GM19023 (cell line): ENCODE measurements at regions not wholly inside any gene's neighbourhood (a gene's known extent, or its start where the extent isn't known, plus 50 kb on each side); places are given as distances from the start of the nearest gene placed in this dataset.
"Not testable (repeated sequence)": the region's sequence is repeated elsewhere in the genome, so short reads cannot be mapped to it uniquely, and the experiment has no call there.

Source experiments
- ATAC-seq: cut with Tn5 transposase; IDR thresholded peaks from one replicate; pipeline ENCODE4 v1.9.1; 2021; ENCODE audit warnings: mild to moderate bottlenecking, moderate library complexity; ENCODE audit not compliant: unreplicated experiment

DNA sequence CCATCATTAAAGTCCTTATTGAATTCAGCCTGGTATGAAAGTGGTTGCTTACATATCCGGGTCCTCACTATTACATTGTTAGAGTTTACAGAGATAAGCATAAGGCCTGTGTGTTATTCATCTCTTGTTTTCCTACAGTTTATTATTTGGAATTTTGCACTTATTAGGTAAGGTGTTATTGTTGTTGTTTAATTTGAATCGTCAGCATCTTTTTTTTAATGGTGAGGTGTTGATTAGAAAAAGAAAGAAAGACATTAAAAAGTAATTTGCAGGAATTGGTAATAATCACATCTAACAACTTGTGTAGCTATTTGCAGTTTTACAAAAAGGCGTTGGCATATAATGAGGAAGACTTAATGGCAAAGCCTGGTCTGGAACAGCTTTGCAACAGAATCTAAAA, 158.6 kb downstream of the SAMD5 start:
- ATAC-seq = no peak

DNA sequence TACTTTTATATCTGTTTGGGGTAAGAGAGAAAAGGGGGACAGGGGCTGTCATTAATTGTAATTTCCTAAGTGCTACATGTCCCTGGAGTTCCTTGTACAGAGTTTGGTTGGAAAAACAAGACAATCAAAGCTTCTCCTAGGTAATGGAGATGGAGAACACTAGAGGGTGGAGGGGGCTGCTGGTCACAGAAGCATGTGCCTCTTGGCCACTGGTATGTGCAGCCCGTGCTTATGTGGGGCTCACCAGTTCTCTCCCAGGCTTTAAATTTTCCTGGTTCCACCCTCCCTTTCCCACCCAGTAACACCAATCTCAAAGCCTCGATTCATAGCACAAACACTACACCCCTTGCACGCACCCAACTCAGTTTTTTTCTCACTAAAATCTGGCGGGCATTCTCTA, 165.6 kb downstream of the SAMD5 start:
- ATAC-seq = no peak

DNA sequence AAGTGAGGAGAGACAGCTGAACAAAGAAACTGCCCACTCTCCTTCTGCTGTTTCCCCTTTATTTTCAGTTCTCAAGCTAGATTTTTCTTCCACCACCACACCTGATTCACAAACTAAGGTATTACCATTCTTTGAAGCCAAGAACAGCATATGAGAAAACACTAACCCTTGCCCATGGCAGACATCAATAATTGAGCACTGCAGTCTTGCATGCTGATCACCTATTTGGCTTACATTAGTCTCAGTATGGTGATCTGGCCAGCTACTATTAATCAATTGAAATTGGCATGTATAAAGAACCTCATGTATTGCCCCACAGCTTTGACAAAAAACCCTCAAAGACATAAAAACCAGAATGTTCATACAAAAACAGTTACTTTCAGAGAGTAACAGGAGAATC, 166.3 kb downstream of the SAMD5 start:
- ATAC-seq = no peak

DNA sequence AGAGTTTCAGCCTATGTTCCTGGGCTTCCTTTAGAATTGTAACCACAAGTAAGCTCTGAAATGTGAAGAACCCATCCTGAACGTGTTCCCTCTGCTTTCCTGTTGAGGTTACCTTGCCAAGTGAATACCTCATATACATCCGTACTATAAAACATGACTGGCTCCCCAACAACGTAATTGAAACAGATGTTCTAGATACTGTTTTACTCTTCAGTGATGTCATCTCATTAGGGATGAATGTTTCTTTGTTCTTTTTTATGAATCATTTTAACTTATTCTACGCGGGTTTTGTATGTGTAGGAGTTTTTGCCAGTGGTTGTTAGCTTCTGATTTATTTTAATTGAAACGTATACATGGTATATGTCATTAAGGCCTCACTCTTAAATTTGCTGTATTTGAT, 166.8 kb downstream of the SAMD5 start:
- no peak for ATAC-seq

DNA sequence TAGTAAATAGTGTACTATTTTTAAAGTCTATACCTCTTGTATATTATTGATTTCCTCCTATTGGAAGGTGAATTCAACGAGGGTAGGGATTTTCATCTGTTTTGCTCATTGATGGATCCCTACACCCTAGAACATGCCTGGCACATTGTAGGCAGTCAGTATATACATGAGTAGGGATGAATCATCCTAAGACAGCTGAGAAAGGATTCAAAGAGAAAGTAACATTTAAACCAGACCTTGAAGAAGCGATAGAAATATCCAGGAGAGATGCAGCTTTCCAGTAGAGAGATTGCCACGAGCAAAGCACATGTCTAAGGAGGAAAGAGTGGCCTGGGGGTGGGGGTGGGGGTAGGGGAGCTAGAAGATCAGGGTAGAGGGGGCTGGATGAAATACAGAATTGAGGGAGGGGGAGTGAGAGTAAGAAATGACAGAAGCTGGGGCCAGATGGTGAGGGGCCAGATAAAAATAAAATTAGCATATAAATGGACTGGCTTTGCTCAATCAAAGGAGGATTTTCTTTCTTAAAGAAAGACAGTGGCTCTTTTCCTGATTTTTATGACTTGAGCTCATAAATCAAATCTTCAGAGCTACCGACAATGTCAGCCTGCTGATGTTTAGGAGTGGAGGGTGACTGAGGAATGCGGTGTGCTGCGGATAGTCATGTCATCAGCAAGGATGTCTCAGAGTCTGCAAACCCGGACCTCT, 168.2 kb downstream of the SAMD5 start:
- no peak for ATAC-seq

DNA sequence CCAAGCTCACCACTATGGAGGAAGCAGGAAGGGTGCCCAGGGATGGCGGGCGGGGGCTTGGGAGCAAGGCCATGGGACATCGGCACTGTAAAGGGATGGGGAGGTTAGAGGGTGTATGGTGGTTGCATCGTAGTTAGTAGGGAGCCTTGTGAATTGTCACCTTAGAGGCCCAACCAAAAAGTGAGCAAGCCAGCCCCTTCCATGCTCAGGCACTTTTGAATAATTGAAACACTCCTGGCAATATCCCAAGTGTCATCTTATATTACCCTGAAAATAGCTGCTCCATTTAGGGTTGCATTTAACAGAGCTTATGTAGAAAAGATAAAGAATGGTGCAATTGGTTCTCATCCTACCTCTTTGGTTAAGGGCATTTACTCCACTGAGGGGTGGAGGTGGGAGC, 169.2 kb downstream of the SAMD5 start:
- no peak for ATAC-seq

DNA sequence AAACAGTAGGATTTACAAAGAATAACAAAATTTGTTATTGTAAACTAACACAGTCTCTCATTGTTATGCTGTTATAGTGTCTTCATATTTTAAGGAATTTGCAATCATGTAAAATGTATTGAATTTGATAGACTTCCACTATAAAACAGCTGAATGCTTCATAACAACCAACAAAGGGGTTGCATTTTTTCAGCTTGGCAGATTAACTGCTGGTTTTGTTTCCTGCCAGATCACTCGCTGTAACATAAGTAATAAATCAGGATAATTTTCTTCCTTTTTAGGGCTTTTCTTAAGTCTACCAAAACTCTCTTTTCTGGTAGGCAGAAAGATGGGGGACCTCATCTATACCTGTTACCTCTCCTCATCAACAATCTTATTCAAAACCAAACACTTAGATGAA, 169.8 kb downstream of the SAMD5 start:
- no peak for ATAC-seq

DNA sequence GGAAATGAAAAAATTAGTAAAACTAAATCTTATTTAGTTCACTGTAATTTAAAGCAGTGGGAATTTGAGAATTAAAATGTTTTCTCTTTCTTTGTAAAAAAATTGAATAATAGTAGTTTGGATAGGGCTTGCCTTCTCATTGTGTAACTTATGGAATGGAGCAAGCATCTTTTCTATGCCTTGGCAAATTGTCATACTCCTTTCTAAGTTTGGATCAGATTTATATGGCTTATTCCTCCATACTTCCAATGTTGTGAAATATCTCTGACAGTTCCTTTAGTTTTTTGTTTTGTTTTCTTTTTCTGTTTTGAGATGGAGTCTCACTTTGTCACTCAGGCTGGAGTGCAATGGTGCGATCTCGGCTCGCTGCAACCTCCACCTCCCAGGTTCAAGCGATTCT, 176.4 kb downstream of the SAMD5 start:
- no peak for ATAC-seq

DNA sequence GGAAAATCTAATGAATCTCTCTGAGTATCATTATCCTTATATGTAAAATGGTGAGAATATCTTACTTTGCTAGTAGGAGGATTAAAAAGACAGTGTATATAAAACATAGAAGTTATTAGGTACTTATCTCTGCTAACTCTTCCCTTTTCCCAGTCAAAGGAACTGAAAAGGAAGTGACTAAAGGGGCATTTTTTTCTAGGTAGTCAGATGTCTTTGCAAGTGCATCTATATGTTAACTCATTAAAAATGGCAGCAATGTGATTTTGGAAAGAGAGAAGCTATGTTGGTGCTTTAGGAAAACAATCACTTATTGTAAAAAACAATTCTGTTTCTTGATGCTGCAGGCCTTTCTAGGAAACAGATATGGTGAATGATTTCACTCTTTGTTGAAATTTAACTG, 180.9 kb downstream of the SAMD5 start:
- no peak for ATAC-seq

DNA sequence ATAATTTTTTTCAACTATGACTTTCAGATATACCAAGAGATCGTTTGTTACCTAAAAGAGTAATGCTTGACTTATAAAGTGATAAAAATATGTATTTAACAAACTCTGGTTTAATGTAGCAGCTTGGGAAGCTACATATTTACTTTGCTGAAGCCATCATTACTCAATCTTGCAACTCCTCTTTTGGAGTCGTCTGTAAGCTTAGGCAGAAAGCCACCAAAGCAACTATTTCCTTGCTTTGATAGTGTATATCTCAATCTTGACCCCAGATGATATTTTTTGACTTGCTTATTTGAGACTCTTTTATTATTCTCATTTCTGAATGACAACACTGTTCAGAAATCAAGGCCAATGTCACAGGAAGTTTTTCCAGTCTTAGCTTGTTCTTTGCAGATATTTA, 183.0 kb downstream of the SAMD5 start:
- no peak for ATAC-seq

DNA sequence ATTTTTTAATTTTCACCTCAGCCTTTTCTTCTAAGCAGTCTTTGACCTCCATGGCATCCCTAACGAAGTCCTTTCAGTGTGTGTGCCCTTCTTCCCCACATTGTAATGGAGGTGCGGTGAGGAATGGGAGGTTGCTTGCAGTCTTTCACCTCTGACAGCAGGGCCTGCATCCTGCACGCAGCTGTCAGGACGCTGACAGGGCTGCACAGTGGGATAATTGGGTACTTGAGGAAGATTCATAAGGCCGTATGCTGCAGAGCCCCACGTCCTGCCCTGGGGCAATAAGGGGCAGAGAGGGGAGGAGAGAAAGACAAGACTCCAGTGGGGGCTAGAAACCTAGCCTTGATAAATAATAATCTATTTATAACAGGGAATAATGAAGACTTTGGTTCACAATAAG, 184.7 kb downstream of the SAMD5 start:
- no peak for ATAC-seq

DNA sequence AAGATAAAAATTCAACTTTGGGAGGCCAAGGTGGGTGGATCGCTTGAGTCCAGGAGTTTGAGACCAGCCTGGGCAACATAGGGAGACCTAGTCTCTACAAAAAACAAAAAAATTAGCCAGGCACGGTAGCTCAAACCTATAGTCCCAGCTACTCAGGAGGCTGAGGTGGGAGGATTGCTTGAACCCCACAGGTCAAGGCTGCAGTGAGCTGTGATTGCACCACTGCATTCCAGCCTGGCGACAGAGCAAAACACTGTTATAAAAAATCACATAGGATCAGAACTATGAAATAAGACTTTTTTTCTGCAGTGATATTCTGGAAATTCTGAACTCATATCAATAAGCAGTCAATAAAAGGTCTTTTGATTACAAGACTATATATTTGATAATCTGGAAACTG, 186.1 kb downstream of the SAMD5 start:
- ATAC-seq = not testable (repeated sequence)

DNA sequence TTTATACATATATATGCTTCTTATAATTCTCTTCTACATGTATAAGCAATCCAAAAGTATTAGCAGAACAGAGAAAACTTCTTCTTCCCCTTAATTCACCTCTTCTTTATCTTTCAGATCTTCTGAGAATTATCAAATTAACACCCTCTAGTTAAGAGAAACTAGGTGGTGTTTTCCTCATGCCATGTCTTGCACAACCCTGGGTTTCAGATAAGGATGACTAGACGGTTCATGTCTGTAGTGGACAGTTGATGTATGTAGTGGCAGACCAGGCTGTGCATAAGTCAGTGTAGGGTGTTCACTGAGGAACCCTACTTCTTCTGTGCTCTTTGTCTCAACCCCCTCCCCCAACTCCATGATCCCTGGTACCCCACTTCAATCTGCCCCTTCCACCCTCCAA, 187.3 kb downstream of the SAMD5 start:
- no peak for ATAC-seq

DNA sequence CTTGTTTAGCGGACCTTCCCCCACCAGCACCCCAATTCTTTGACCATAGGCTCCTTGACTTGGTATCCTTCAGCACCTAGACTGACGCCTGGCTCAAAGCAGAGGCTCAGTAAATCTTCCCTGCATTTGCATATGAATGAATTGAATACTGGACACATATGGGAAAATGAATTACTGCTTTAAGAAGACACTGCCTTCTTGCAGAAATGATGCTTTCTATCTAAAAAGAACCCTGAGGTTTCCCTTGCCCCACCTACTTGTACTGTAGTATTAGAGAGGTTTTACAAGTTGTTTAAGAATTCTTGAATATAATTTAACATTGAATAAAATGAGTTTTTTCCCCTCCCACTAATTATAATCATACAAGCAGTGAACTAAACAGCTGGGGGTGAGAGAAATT, 190.7 kb downstream of the SAMD5 start:
- no peak for ATAC-seq

DNA sequence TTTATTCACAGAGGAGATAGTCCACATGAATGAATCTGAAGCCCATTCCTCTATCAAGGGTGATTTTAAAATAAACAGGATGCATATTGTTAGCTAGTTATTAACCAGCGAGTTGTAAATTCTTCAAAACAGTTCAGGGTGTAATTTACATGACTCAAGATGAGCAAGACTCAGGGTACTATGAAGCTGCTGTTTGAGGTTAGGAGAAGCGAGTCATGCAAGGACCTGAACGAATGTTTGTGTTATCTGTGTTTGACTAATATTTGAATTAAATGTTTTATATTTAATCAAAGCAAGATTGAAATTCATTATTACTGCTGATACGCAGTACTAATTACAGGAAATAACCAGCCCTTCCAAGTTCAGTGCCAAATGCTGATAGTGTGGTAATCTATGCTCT, 191.1 kb downstream of the SAMD5 start:
- no peak for ATAC-seq

DNA sequence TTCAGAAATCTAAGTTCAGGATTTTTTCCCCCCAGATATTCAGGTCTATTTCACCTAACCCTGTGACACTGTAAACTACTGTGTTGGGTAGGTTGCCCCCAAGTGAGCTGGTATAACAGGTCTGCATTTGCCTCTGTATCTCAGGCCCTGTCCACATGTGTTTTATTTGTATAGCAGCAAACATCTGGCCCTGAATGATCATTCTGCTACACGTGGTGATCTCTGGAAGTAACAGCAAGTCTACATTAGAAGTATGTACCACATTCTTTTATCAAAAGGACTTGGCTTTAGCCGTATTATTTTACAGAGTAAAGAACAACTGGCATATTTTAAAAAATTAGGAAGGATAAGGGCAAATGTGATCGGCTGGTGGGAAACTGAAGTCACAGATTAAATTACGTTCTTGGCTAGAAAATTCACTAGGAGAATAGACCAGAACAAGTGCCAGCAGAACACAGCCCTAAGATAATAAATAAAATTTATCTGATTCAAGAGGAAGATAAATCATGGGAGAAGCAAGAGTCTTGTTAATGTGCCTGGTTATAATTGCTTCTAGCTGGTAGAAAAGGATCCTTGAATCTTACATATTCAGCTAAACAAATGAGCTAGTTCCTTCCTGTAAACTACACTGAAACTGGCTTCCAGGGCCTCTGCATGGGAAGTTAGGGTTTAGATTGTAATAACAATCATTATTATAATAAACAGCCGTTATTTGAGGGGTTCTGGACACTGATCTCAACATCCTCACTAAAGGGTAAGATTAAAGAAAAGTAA, 192.1 kb downstream of the SAMD5 start:
- ATAC-seq = no peak

DNA sequence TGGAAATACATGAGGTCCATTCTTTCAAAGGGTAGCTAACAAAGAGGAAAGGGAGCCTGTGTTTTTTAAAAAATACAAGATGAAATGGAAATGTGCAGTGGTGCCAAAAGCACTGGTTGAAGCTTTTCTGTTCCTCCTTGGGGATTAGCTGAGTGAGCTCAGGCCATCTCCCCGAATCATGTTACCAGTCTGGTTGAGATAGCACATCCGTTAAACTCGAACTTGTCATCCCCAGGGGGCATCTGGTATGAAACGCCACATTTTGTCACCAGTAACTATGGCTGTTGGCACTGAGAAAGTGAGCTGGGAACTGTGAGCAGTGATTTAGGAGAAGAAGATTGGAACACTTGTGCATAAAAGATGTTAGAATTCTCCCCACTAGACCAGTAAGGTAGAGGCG, 196.2 kb downstream of the SAMD5 start:
- no peak for ATAC-seq

DNA sequence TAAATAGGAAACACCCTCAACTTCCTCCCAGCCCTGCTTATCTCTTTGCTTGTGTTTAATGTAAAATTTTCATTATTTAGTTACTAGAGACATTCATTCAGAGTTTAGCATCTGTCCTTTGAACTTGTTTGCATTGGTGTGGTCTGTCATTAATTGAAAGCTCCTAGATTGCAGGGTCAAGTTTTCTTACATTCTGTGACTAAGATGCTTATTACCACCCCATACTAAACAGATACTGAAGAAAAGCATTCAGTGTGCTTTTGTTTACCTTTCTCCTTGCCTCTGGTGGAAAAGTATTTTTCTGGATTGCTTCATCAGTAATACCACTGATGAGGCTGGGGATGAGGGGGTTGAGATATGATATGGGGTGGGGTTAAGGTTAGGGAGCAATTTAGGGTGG, 199.0 kb downstream of the SAMD5 start:
- no peak for ATAC-seq

DNA sequence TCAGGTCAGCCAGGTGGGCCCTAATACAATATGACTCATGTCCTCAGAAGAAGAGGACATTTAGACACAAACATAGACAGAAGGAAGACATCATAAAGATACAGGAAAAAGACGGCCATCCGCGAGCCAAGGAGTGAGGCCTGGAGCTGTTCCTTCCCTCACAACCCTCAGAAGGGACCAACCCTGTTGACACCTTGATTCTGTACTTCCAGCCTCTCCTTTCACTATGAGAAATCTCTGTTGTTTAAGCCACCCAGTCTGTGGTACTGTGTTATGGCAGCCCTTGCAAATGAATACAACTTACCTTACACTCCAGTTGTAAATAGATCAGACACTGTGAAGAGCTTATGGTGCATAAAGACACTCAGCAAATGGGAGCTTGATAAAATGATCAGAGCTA, 199.7 kb downstream of the SAMD5 start:
- ATAC-seq = no peak

DNA sequence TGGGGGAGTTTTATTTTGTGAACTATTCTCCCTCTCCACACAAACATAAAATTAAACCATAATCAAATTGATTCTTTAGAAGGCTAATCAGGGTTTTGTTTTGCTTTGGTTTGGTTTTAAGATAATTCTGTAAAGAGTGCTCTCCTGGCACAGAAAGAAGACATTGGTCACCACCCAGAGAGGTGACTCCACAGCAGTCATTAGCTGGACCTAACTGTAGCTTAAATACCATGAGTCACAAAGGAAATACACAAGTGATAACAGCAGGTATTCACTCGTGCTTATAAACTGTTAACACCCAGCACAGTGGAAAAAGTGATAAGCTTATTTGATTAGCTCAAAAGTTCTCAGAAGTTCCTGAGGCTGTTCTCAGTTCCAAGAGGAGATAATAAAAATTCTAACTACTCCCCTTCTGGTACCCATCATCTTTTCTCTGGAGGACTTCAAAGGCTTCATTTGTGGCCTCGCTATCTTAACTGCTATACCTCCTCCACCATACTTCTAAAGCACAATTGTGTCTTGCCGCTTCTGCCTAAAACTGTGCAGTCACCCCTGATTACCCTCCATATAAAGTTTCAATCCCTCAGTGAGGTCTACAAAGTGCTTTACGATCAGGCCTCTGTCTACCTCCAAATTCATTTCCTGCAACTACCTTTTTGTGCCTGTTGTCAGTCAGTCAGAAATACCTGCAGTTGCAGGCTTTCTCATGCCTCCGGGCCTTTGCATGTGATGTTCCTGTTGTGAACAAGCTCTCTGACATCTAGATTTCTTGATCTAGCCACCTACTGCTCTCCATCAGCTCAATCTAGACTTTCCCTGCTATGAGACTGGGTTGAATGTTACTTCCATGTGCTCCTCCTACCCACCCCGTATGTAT, 201.1 kb downstream of the SAMD5 start:
- ATAC-seq = no peak

DNA sequence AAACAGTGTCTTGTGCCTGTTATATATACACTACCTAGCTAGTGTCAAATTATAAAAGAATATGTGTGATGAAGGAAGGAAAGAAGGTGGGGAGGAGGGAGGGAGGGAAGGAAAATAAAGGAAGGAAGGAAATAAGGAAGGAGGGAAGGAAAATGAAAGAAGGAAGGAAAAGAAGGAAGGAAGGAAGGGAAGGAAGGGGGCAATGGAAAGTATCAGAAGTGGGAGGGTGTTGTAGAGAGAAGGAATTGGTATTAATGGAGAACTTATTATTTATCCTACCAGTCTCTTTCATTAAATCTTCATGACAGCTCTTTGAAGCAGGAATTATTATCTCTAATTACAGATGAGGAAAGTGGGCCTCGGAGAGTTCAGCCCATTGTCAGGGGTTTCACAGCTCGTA, 202.4 kb downstream of the SAMD5 start:
- no peak for ATAC-seq

DNA sequence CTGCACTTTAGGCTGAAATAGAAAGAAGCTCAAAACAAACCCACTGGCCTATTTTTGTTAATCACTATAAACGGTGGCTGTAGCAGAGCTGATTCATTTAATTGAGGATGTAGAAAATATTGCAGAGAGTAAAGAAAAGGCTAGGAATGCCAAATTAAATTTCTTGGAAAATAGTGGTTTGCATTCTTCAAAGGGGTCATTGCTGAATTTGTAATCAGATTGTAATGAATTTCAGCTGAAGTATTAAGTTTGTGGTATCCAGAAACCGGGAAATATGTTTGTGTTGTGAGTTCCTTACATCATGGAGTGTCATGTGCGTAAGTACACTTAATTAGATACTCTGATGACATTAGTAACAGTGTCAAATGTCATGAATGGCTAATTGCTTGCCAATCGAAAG, 203.0 kb downstream of the SAMD5 start:
- ATAC-seq = no peak
